ENCODE measurements at regions not wholly inside any gene's neighbourhood (a gene's known extent, or its start where the extent isn't known, plus 50 kb on each side); places are given as distances from the start of the nearest gene placed in this dataset.

- TF ChIP-seq CTCF (IDR thresholded peaks at IDR 0.05; ENCODE audit: low read depth, low read length, missing control alignments), result no peak
- Histone ChIP-seq H3K27me3 (replicated peaks) (no peaks in the 10 kb centered on the region), H3K4me3 (ENCODE audit: low read depth, low read length) (no peak overlapping the region), H3K36me3 (replicated peaks) (no peaks in the 10 kb centered on the region), H3K27ac (no peak overlapping the region)
- in situ Hi-C loops (cut with HindIII; ENCODE audit: low pct_ligation_motif_present, low sequenced_read_pairs), result no loop called here
- no peak for DNase-seq
Observed at GRCh38 chr10:85003083-85003482, 674.7 kb downstream of the CCSER2 start.

GRCh38 chr10:85008488-85009184 lies 680.2 kb downstream of the CCSER2 start:
- in situ Hi-C loops (cut with HindIII; ENCODE audit: low pct_ligation_motif_present, low sequenced_read_pairs), result no loop called here
- H3K27ac ChIP-seq, result no peak overlapping the region
- H3K36me3 ChIP-seq (replicated peaks), result no peaks in the 10 kb centered on the region
- H3K27me3 ChIP-seq (replicated peaks), result no peaks in the 10 kb centered on the region
- DNase-seq, result no peak
- TF ChIP-seq CTCF (IDR thresholded peaks at IDR 0.05; ENCODE audit: low read depth, low read length, missing control alignments), result no peak
- H3K4me3 ChIP-seq (ENCODE audit: low read depth, low read length), result no peak overlapping the region

GRCh38 chr10:85012305-85012704 lies 683.9 kb downstream of the CCSER2 start:
- DNase-seq, result no peak
- Histone ChIP-seq H3K27ac (no peak overlapping the region), H3K27me3 (replicated peaks) (no peaks in the 10 kb centered on the region), H3K36me3 (replicated peaks) (no peaks in the 10 kb centered on the region), H3K4me3 (ENCODE audit: low read depth, low read length) (no peak overlapping the region)
- no peak for TF ChIP-seq CTCF (IDR thresholded peaks at IDR 0.05; ENCODE audit: low read depth, low read length, missing control alignments)
- in situ Hi-C loops (cut with HindIII; ENCODE audit: low pct_ligation_motif_present, low sequenced_read_pairs), result no loop called here

- H3K27me3 ChIP-seq (replicated peaks), result no peaks in the 10 kb centered on the region
- TF ChIP-seq CTCF (IDR thresholded peaks at IDR 0.05; ENCODE audit: low read depth, low read length, missing control alignments), result no peak
- no peaks in the 10 kb centered on the region for H3K36me3 ChIP-seq (replicated peaks)
- no peak for DNase-seq
- H3K27ac ChIP-seq, result no peak overlapping the region
- in situ Hi-C loops (cut with HindIII; ENCODE audit: low pct_ligation_motif_present, low sequenced_read_pairs), result no loop called here
- no peak overlapping the region for H3K4me3 ChIP-seq (ENCODE audit: low read depth, low read length)
Observed at GRCh38 chr10:85026878-85027467, 698.6 kb downstream of the CCSER2 start.

- no peak for TF ChIP-seq CTCF (IDR thresholded peaks at IDR 0.05; ENCODE audit: low read depth, low read length, missing control alignments)
- H3K36me3 ChIP-seq (replicated peaks), result no peaks in the 10 kb centered on the region
- H3K27me3 ChIP-seq (replicated peaks), result no peaks in the 10 kb centered on the region
- no peak overlapping the region for H3K27ac ChIP-seq
- DNase-seq, result no peak
- in situ Hi-C loops (cut with HindIII; ENCODE audit: low pct_ligation_motif_present, low sequenced_read_pairs), result no loop called here
- no peak overlapping the region for H3K4me3 ChIP-seq (ENCODE audit: low read depth, low read length)
Observed at GRCh38 chr10:85032981-85033380, 704.6 kb downstream of the CCSER2 start.

- TF ChIP-seq CTCF (IDR thresholded peaks at IDR 0.05; ENCODE audit: low read depth, low read length, missing control alignments), result no peak
- no peak overlapping the region for H3K4me3 ChIP-seq (ENCODE audit: low read depth, low read length)
- H3K27me3 ChIP-seq (replicated peaks), result no peaks in the 10 kb centered on the region
- no peak overlapping the region for H3K27ac ChIP-seq
- no peak for DNase-seq
- in situ Hi-C loops (cut with HindIII; ENCODE audit: low pct_ligation_motif_present, low sequenced_read_pairs), result no loop called here
- no peaks in the 10 kb centered on the region for H3K36me3 ChIP-seq (replicated peaks)
Observed at GRCh38 chr10:85036661-85037060, 708.3 kb downstream of the CCSER2 start.
